ENCODE measurements at regions not wholly inside any gene's neighbourhood (a gene's known extent, or its start where the extent isn't known, plus 50 kb on each side); places are given as distances from the start of the nearest gene placed in this dataset.
"Not testable (repeated sequence)": the region's sequence is repeated elsewhere in the genome, so short reads cannot be mapped to it uniquely, and the experiment has no call there.

DNA sequence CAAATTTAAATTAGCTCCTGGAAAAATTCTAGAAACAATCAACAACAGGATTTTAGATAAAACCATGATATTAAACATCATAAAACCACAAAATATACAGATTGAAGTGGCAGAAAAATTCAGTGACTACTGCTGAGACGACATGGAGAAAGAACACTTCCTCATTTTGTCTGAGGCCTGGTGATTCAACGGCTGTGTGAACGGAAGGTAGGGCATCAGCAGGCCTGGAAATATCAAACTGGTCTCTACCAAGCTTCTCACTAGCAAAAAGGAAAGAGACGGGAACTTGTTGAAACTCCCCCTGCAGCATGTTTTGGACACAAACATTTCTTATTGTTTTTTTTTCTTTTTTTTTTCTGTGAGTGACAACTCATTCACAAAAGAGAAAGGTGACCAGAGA is 58.0 kb upstream of the AHI1 start:
- no peak for DNase-seq

DNA sequence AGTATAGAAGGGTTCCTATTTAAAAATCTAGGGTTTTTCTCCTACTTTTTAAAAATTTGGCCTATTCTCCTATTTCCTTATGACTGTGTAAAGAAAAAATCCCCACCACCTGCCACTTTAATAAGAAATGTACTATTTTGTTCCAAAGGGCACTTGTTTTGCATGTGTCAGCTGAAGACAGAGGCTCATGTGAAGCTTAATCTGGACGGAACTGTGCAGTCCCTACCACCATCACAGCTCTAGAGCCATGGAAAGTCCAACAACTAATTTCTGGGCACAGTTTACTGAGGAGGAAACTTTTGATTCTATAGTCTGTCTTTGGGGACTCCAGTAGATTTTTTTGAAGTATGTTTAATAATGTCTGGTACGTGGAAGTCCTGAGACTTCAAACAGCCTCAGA is 60.0 kb upstream of the AHI1 start:
- no peak for DNase-seq

DNA sequence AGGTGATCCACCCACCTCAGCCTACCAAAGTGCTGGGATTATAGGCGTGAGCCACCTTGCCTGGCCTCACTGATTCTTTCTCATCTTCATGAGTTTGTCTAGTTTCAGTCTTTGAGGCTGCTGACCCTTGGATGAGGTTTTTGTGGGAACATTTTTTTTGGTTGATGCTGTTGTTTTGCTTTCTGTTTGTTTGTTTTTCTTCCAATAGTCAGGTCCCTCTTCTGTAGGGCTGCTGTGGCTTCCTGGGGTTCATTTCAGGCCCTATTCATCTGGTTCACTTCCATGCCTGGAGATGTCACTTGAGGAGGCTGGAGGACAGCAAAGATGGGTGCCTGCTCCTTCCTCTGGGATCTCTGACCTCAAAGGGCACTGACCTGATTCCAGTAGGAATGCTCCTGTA is 68.1 kb upstream of the AHI1 start:
- DNase-seq: not testable (repeated sequence)

DNA sequence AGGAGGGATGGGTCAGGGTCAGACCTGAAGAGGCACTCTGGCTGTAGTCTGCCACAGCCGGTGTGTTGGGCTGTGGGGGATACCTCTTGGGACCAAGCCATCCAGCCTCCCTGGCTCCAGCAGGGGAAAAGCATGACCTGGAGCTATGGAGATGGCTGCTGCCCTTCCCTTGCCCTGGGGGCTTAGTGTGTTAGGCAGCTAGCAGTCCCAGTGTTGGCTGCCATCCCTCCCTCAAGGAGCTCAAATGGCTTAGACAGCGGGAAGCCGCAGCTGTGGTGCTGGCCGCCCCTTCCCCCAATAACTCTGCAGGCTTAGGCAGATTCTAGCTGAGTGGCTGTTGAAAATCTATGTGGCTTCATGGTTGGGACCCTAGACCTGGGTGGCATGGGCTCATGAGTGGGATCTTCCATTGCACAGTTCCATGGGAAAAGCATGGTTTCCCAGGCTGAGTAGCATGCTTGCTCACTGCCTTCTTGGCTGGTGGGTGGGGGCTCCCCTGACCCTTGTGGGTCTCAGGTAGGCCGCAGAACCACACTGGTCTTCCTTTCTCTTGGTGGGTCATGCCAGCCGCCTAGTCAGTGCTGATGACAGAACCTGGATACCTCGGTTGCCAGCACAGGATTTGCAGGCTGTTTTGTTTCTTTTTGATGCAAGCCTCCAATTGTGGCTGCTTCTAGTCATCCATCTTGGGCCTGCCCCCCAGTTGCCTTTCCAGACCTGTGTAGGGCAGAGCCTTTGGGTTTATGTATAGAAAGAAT is 69.0 kb upstream of the AHI1 start:
- no peak for DNase-seq

DNA sequence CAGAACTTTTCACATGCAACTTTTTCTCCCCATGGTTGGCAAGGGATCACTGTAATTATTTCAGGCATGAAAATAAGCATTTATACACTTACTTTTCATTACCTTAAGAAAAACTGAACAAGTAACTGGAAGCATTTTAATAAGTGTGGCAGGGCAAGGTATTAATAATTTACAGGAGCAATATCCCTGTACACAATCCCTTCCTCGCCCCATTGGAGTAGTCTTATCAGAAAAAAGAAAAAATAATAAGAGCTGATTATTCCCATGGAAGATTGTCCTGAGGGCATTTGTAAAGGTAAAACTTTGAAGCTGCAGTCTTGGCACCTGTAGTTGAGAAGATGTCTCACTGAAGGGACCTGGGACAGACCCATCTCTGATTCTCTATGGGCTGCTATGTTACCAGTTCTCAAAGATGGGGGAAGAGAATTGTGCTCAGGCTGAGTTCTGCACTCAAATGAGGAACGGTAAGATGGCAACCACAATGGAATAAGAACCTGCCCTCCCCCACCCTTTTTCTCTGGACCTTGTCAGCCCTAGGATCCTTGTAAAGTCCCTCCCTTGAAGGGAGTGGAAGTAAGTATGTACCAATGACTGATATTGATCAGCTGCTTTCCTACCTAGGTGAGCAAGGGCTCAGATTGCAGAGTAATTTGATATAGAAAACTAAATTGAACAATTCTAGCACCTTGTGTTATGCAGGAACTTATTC is 70.0 kb upstream of the AHI1 start:
- DNase-seq: no peak

DNA sequence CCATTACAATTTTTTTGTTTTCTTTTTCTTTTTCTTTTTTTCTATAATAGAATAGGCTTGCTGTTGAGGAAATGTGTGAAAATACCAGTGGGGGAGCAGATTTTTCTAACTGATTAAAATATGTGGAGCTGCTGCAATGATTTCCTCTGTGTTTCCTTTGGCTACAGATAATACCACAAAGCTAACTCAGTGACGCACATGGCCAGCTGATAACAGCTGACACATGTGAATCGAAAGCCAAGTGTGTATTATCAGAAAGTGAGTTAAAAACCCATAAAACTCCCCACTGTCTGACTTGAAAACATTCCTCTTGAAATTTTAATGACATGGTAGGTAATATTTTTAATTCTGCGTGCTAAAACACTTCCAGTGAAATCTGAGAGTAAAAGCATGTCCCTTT is 70.8 kb upstream of the AHI1 start:
- peak; percentile 15 for DNase-seq

DNA sequence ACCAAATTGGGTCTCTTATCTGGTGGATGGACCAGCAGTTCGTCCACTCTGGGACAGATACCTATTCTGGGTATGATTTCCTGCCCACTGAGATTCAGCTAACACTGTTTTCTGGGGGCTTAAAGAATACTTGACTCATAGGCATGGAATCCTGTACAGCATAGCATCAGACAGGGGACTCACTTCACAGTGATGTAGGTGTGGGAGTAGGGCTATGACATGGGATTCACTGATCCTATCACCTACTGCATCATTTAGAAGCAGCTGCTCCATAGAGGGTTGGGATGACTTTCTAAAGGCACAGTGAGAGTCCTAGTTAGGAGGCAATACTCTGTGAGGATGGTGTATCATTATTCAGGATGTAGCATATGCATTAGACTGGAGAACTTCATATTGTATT is 74.5 kb upstream of the AHI1 start:
- DNase-seq: no peak

DNA sequence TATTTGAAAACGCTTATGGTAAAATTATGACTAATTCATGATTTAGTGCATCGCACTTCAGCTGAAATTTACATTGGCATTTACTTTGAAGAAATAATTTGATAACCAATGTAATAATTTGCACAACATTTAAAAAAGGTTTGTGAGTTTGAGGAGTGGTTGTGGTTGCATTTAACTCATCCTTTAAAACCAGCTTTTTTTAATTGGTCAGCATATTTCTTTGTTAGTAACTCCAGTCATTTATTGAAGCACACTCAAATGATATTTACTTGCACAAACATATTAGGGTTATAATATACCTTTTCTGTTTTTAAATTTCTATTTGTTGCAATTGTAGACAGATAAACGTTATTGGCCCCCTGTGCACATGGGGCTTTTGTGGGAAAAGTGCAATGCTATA is 78.1 kb upstream of the AHI1 start:
- DNase-seq: peak; percentile 97

DNA sequence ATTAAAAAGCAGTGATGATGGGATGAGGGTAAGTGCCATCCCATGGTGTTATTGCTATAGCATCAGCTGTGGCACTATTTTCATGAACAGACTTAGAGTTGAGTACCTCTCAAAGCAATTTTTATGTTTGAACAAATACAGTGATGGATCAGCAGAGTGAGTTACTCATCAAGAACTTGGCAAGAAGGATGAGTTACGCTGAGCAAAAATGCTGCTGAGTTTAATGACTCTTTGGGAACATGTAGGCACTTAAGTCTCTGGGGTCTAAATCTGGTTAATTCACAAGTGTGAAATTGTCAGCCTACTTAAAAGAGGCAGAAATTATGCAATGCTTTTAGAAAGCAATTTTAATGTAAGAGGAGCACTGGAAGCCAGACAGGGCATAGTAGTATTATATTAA is 78.5 kb upstream of the AHI1 start:
- DNase-seq: peak; percentile 98

DNA sequence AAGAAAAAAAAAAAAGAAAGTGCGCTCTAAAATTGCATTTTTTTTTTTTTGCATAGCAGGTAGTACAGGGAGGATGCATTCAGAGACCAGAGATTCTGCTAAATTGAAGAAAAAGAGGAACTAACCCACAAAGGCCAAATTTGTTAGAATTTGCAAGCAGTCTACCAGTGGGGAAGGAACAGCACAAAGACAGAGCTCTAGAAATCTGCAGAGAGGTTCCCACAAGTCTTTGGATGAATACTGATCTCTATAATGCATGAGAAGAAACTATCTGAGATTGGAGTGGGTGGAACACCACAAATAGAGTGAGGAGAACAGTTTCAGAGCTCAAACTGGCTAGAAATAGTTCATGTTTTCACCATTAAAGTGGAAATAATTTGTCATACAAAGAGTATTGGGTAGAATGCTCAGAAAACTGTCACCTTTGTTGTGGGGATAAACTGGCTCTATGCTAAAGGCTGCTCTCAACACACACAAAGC is 79.6 kb upstream of the AHI1 start:
- DNase-seq: no peak

DNA sequence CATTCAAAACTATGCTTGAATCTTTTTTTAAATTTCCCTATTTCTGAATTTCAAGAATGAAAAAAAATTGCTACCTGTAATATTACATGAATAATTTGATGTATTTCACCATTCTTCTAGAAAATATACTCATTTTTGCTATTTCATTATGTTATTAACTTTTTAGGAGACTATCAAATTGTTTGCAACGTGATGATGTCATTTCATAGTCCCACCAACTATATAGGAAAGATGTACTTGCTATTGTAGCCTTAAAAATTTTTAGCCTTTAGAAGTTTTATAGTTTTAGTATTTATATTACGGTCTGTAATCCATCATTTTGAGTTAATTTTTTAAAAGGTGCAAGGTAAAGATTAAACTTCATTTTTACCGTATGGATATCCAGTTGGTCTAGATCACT is 81.4 kb upstream of the AHI1 start:
- DNase-seq: no peak

DNA sequence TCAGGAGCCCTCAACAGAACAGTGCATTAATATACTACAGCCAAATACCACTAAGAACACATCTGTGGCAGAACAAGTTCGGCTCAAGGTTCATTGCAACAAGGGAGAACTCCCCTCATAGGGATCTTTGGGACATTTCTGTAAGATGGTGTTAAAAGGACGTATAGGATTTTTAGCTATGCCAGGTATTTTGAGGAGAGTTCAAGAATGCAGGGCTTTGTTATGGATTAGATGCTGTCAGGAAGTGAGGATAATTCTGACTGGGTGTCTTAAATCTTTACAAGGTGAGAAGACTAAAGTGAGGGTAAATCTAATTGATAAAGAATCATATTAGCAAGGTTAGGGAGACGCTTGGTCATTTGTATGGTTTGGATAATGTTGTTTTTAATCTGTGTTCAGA is 83.7 kb upstream of the AHI1 start:
- DNase-seq: no peak

DNA sequence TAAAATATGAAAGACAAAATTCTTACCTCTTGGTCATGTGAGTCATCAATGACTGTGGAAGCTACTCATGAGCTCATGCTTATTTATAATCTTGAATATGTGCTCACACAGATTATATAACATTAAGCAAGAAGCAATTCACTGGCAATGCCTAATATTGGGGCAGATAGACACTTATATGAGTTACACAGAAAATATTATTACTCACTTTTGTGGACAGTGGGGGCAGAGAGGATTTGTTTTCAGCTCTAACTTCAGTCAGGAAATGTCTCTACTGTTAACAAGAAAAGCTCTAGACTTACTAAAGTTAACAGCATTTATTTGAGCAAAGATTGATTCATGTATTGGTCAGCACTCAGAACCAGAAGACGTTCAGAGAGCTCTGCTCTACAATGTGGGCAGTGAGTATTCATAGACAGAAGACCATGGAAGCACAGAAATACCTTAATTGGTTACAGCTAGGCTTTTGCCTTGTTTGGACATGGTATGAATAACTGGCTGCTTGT is 85.8 kb upstream of the AHI1 start:
- no peak for DNase-seq

DNA sequence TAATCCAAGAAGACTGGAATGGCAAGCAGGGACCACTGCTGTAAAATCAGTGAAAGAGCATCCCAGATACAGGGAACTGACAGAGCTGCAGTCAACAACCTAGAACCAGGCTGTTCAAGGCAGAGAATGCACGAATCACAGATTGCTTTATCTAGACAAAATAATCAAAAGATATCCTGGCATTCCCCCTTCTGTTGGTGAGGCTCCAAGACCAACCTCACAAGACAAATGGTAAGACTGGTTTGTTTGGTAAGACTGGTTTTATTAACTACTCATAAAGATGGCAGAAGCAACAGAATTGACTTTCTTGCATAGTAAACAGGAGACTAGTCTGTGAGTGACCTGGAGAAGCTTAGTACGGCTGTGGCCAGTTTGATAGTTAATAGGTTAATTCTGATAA is 88.8 kb upstream of the AHI1 start:
- DNase-seq: no peak

DNA sequence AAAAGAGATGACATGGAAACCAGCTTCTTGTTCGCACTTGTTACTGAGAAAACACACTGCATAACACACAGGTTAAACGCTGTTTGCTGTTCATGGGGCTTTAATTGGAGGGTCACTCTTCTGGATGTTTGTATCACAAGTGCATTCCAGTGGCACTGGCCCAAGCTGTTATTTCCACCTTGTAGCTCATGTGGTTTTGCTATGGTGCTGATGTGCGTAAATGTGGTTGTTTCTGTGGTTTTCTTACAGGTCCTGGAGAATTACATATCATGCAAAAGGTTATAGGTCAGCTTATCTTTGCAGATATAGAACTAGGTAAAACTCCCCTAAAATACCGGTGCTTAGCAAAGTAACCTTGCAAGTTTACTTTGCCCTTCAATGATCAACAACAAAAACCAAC is 89.3 kb upstream of the AHI1 start:
- peak; percentile 78 for DNase-seq

DNA sequence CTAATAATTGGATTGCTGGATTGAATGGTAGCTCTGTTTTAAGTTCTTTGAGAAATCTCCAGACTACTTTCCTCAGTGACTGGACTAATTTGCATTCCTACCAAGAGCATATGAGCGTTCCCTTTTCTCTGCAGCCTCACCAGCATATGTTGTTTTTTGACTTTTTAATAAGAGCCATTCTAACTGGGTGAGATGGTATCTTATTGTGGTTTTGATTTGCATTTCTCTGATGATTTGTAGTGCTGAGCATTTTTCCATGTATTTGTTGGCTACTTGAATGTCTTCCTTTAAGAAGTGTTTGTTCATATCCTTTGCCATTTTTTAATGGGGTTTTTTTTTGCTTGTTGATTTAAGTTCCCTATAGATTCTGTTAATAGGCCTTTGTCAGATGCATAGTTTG is 94.7 kb upstream of the AHI1 start:
- DNase-seq: no peak

DNA sequence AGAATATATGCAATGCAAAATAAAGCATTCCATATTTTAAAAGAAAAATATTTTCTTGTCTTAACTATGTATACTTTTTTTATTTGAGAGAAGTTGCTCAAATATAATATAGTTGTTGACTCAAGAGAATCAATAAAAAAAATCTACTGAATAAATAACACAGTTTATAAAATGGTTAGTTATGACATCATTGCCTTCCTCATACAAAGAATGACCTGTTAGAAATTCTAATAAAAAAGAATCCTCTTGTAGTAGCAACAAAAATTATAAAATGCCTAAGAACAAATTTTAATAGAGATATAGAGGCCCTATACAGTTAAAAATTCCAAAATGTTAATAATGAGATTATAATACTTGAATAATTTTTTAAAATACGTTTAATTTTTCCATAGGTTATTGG is 96.5 kb upstream of the AHI1 start:
- DNase-seq: no peak

DNA sequence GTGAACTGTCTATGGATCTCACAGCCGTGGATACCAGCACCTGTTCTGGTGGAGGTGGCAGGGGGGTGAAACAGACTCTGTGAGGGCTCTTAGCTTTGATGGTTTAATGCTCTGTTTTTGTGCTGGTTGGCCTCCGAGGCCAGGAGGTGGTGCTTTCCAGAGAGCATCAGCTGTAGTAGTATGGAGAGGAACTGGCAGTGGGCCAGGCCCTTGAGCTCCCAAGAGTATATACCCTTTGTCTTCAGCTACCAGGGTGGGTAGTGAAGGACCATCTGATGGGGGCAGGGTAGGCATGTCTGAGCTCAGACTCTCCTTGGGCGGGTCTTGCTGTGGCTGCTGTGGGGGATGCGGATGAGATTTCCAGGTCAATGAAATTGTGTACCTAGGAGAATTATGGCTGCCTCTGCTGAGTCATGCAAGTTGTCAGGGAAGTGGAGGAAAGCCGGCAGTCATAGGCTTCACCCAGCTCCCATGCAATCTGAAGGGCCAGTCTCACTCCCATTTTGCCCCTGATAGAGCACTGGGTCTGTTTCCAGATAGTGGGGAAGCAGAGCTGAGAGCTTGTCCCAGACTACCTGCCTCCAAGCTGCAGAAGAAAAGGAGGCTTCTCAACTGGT is 102.7 kb upstream of the AHI1 start:
- DNase-seq: peak; percentile 96

DNA sequence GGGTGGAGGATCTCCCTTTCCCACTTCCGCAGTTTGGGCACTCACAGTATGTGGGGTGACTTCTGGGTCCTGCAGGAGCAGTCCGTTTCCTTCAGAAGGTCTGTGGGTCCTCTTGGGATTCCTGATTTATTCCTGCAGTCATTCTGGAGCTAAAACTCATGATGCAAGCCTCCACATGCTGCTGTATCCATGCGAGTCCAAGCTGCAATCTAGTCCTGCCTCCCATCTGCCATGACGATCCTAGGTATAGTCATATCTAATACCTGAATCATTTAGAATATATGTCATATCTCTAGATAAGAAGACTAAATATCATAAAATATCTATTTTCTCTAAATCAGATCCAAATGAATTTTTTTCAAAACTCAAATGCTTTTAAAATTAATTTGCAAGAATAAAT is 103.4 kb upstream of the AHI1 start:
- DNase-seq: no peak

DNA sequence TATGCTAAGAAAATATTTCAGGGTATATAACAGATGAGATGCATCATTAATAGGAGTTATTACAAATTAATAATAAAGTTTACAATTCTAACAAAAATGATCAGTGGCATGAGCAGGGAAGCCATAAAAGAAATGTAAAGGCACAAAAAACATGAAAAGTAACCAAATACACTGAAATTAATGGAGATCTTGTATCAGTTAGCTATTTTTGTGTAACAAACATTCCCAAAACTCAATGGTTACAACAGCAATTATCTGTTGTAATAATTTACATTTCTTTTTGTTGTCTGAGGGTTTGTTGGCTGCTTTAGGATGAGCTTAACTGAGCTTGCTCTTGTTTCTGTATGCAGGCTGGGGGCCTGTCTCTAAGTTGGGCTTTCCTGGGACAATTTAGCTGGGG is 104.3 kb upstream of the AHI1 start:
- no peak for DNase-seq

DNA sequence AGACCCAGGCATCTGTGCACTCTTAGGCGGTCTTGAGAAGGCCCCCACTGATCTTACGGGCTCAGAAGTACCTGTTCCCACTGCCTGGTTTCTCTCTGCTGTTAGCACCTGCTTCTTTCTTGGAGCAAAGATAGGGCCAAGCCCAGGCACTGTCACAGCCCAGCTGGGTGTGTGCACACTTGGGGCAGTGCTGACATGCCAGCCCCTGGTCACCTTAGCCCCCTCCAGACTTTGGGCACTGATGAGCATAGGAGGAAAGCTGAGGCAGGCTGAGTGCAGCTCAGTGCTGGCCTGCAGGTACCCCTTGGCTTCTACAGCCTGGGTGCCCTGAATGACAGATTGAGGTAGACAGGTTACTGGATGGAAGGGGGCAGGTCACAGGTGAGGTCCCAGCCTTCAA is 105.7 kb upstream of the AHI1 start:
- no peak for DNase-seq

DNA sequence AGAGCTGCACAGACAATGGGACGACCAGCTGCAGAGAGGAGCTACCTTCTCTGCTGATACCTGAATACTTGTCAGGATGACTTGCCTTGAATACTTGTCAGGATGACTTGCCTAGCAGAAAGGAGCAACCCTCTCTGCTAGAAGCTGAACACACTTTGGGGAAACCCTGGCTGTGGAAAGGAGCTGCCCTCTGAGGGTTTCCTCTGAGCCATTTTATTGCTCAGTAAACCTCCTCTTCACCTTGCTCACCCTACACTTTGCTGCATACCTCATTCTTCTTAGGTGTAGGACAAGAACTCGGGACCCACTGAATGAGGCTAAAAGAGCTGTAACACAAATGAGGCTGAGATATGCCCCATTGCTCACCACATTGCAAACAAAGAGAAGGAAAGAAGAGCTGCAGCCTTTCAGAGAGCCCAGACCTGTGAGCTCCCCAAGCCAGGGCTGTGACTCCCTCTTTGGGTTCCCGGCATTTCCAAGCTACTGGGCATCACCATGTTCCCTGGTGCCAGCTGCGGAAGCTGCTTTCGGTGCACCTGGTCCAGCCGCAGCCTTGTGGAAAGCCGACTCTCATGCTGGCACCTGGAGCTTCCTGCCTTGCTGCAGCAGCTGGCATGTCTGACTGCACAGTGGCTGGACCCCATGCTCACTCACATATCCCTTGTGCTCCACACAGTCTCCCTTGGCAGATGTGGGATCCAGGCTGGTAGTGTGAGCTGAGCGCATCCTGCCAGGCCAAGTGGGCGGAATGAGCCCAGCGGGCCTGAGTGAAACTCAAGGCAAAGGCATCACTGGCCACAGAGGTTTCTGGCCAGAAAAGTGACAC is 106.7 kb upstream of the AHI1 start:
- DNase-seq: no peak

DNA sequence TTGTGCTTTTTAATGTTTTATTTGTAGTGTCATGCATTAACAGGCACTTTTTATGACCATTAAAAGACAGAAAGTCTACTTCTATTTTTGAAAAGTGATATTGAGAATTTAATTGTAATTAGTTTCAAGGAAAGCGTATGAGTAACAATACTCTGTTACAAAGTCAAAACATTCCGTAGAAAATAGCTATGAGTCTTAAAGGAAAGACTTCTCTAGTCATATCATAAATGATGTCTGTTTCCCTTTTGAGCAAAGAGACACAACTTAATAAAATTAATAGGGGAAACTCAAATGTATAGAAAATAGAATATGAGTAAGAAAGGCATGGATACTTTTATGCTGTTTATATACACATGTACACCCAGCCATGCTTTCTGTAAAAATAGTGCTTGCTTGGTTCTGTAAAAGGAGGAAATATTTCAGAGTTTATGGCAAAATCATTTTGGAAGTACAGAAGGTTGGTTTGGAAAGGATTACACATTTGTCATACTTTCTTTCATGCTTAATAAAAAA is 107.8 kb upstream of the AHI1 start:
- DNase-seq: no peak

Measured in DMS79 treated with DMSO at 0.1 percent for 48 hours (cell line).